ENCODE measurements at regions not wholly inside any gene's neighbourhood (a gene's known extent, or its start where the extent isn't known, plus 50 kb on each side); places are given as distances from the start of the nearest gene placed in this dataset.

DNA sequence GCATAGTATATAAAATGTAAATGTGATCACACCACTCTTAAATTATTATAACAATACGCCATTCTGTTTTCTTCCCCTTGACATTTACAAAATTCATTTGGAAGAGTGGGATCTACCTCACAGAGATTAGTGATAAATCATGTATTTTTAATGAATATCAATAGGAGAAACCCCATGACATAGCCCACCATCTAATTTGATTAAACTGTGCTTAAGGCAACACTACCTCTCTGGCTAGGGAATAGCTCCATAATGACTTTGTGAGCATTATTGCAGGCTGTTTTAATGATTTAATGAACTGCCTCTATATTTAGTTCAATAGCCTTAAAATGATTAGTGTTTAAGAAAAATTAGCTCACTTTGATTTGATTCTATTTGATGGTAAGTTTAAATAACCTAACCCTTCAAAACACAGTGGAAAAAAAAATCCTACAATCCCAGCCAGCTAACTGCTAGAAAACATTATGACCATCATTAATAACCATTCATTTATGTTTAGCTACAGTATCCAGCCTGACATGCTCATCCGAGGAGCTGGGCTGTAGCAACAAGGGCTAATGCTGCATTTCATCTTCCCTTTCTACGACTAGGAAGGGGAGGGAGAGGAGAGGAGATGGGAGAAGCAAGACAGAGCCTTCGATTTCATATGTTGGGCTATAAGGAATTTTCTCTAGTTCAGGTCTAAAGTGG is 75.3 kb upstream of the BCL11A start:
- Histone ChIP-seq H3K27me3 (no peaks in the 10 kb centered on the region), H3K36me3 (no peaks in the 10 kb centered on the region), H3K27ac (no peak overlapping the region), H3K9me3 (no peaks in the 10 kb centered on the region), H3K4me1 (no peaks in the 10 kb centered on the region), H3K4me3 (no peak overlapping the region)
- intact Hi-C loops (cut with DNase I; ENCODE audit: low total_unique reads) = no loop called here
- TF ChIP-seq, protein P1, sequence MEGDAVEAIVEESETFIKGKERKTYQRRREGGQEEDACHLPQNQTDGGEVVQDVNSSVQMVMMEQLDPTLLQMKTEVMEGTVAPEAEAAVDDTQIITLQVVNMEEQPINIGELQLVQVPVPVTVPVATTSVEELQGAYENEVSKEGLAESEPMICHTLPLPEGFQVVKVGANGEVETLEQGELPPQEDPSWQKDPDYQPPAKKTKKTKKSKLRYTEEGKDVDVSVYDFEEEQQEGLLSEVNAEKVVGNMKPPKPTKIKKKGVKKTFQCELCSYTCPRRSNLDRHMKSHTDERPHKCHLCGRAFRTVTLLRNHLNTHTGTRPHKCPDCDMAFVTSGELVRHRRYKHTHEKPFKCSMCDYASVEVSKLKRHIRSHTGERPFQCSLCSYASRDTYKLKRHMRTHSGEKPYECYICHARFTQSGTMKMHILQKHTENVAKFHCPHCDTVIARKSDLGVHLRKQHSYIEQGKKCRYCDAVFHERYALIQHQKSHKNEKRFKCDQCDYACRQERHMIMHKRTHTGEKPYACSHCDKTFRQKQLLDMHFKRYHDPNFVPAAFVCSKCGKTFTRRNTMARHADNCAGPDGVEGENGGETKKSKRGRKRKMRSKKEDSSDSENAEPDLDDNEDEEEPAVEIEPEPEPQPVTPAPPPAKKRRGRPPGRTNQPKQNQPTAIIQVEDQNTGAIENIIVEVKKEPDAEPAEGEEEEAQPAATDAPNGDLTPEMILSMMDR (IDR thresholded peaks at IDR 0.05) = no peak
- TF ChIP-seq POLR2A (IDR thresholded peaks at IDR 0.05) = no peak
- DNase-seq = no peak

GRCh38 chr2:60629305-60629662 is 75.8 kb upstream of the BCL11A start:
- intact Hi-C loops (cut with DNase I; ENCODE audit: low total_unique reads) = no loop called here
- no peaks in the 10 kb centered on the region for H3K36me3 ChIP-seq
- no peak for DNase-seq
- no peaks in the 10 kb centered on the region for H3K9me3 ChIP-seq
- no peak overlapping the region for H3K4me3 ChIP-seq
- no peaks in the 10 kb centered on the region for H3K27me3 ChIP-seq
- no peak overlapping the region for H3K27ac ChIP-seq
- TF ChIP-seq POLR2A (IDR thresholded peaks at IDR 0.05) = no peak
- TF ChIP-seq, protein P1 (IDR thresholded peaks at IDR 0.05) = no peak
- H3K4me1 ChIP-seq = no peaks in the 10 kb centered on the region

- no peaks in the 10 kb centered on the region for H3K4me1 ChIP-seq
- H3K36me3 ChIP-seq = no peaks in the 10 kb centered on the region
- intact Hi-C loops (cut with DNase I; ENCODE audit: low total_unique reads) = no loop called here
- no peak overlapping the region for H3K27ac ChIP-seq
- DNase-seq = no peak
- no peaks in the 10 kb centered on the region for H3K9me3 ChIP-seq
- no peak for TF ChIP-seq POLR2A (IDR thresholded peaks at IDR 0.05)
- no peaks in the 10 kb centered on the region for H3K27me3 ChIP-seq
- H3K4me3 ChIP-seq = no peak overlapping the region
Observed at GRCh38 chr2:60629801-60630385, 76.4 kb upstream of the BCL11A start.

GRCh38 chr2:60633615-60634014 is 80.2 kb upstream of the BCL11A start:
- DNase-seq = no peak
- intact Hi-C loops (cut with DNase I; ENCODE audit: low total_unique reads) = no loop called here
- Histone ChIP-seq H3K4me1 (no peaks in the 10 kb centered on the region), H3K9me3 (no peaks in the 10 kb centered on the region), H3K4me3 (no peak overlapping the region), H3K27ac (no peak overlapping the region), H3K27me3 (no peaks in the 10 kb centered on the region), H3K36me3 (no peaks in the 10 kb centered on the region)
- TF ChIP-seq POLR2A (IDR thresholded peaks at IDR 0.05) = no peak
- TF ChIP-seq, protein P1 (IDR thresholded peaks at IDR 0.05) = no peak

DNA sequence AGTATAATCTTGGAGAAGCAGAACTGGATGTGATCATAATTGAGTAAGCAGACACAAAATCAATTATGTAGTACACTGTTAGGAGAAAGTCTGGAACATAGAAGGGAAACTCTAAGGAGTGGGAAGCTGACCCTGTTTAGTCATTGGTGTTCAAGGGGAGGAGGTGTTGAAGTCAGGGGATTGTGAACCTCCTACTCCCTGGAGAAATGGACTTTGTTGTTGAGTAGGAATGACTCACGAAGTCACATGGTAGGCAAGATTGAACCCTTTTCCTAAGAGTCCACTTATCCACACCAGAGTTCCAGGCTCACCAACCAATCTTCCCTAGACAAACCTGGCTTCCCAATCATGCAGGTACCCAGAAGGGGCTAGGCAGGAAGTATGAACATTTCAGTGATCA is 81.0 kb upstream of the BCL11A start:
- Histone ChIP-seq H3K27me3 (no peaks in the 10 kb centered on the region), H3K4me3 (no peak overlapping the region), H3K27ac (no peak overlapping the region), H3K4me1 (no peaks in the 10 kb centered on the region), H3K36me3 (no peaks in the 10 kb centered on the region), H3K9me3 (no peaks in the 10 kb centered on the region)
- intact Hi-C loops (cut with DNase I; ENCODE audit: low total_unique reads) = no loop called here
- DNase-seq = no peak
- no peak for TF ChIP-seq POLR2A (IDR thresholded peaks at IDR 0.05)
- TF ChIP-seq, protein P1 (IDR thresholded peaks at IDR 0.05) = no peak
